HG03045 (cell line): ENCODE measurements at regions not wholly inside any gene's neighbourhood (a gene's known extent, or its start where the extent isn't known, plus 50 kb on each side); places are given as distances from the start of the nearest gene placed in this dataset.

Source experiments
- ATAC-seq: cut with Tn5 transposase; IDR thresholded peaks from one replicate; pipeline ENCODE4 v1.9.1; 2021; ENCODE audit warnings: mild to moderate bottlenecking, moderate library complexity; ENCODE audit not compliant: unreplicated experiment

- ATAC-seq, result no peak
Measured at GRCh38 chr7:155213955-155214740, 83.5 kb upstream of the INSIG1 start.

DNA sequence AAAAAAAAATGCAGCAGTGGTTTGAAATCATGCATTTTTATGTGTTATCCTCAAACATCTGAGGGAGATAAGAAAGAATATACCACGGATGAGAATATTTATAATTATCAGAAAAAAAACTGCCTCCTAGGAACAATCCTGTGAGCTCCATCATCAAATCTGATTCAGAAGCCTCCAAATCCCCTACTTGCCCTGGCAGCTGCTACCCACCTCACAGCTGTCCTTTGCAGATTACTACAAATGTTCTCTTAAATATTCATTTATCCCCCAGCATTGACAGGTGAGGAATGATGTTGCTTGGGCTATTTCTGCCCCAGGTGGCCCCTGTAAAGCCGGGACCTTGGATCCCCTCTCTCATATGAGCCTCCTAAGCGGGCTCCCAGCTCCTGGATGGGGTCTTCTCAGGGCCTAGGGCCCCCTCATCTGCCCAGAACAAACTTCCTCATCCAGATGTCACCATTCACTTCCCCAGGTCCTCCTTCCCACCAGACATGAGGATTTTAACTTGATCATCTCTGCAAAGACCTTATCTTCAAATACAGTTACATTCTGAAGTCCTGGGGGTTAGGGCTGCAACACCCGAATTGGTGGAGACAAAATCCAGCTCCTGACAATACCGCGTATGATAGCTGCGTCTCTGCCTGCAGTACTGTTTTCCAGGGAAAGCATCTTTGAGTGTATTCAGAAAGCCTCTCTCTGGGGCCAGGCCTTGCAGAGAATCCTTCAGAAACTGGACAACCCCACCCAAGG lies 81.9 kb upstream of the INSIG1 start:
- no peak for ATAC-seq

DNA sequence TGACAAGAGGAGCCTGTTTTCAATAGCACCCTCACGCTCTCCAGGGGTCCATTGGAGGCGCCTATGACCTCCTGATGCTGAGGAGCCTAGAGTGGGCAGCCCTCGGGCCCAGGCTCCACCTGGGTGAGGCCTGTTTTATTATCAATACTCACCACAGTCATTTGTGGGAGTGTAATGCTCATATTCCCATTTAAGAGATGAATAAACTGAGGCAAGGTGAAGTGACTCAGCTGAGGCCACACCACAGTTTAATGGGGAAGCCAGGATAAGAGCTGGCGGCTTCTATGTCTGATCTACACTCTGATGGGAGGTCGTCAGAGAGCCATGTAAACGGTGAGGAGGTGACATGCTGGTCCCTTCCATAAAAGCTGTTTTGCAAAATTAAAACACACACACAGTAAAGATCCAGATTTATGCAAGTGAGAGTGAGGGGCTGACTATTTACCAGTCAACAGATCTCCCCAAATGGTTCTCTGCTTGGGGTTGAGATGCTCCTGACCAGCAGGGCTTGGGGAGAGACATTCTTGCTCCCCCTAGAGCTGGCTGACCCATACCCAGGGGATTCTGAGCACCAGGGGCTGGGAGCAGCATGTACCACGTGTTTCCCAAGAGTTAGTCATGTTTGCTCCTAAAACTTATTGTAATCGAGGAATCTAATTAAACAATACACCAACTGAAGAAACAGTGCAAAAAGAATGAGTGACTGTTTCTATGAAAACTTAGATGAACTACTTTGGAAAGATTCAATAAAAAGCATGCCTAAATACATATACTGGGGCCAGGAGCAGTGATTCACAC lies 81.0 kb upstream of the INSIG1 start:
- no peak for ATAC-seq

- no peak for ATAC-seq
Measured at GRCh38 chr7:155217634-155218033, 80.0 kb upstream of the INSIG1 start.

GRCh38 chr7:155218276-155219153 lies 79.2 kb upstream of the INSIG1 start:
- no peak for ATAC-seq

GRCh38 chr7:155219154-155219531 lies 78.5 kb upstream of the INSIG1 start:
- ATAC-seq, result no peak

GRCh38 chr7:155219947-155220769 lies 77.5 kb upstream of the INSIG1 start:
- ATAC-seq, result no peak

DNA sequence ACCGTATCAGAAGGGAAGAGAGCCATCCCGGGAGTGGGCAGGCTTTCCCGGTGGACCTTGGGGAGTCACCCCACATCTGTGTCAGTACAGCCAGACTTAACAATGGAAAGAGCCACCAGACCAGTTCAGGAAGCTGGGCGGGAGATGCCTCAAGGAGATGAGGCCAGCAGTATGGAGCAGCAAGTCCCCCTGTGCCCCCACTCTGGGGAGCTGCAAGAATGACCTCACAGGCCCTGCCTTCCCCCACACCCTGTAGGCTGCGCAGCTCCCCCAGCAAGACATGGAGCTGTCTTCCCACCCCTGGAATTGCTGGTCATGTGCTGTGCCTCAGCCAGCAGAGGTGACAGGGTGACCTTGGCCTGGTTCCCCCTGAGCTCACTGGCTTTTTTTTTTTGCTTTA lies 76.8 kb upstream of the INSIG1 start:
- no peak for ATAC-seq

DNA sequence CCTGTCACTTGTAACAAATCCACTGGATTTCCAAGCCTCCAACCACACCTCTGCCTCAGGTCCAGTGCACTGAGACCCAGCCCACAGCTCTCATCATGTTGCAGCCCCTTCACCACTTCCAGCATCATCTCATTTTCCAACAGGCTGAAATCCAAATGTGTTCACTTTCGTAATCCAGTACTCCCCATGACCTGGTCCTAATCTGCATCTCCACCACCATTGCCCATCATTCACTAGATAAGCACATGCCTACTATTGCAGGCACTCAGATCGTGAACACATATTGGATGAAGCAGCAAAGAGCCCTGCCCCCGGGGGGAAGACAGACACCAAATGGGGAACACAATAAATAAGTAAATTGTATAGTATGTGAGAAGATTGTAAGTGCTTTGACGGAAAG lies 76.1 kb upstream of the INSIG1 start:
- no peak for ATAC-seq

- ATAC-seq, result no peak
Measured at GRCh38 chr7:155222061-155222460, 75.6 kb upstream of the INSIG1 start.

- no peak for ATAC-seq
Measured at GRCh38 chr7:155222573-155222972, 75.1 kb upstream of the INSIG1 start.

GRCh38 chr7:155223021-155223420 lies 74.7 kb upstream of the INSIG1 start:
- no peak for ATAC-seq

DNA sequence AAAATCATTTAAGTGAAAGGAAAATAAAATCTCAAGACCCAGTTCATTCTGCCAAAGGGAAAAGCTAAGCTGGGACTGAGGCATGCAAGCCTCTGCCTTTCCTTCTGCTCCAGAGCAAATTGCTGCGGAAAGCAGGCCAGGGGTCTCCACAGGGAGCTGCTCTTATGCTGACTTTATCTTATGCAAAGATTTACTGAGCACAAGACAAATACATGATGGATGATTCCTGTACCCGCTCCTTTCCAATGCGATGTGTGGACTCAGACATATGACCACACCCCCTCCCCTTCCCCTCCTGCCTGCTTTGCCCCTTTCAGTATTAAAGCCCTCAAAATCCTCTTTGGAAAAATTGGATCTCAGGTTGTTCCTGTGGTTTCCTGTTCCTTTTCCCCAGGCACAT lies 74.2 kb upstream of the INSIG1 start:
- no peak for ATAC-seq

GRCh38 chr7:155224116-155224811 lies 73.4 kb upstream of the INSIG1 start:
- ATAC-seq, result no peak

- no peak for ATAC-seq
Measured at GRCh38 chr7:155225095-155225494, 72.6 kb upstream of the INSIG1 start.

- ATAC-seq, result no peak
Measured at GRCh38 chr7:155225516-155225915, 72.2 kb upstream of the INSIG1 start.

GRCh38 chr7:155226261-155227003 lies 71.2 kb upstream of the INSIG1 start:
- ATAC-seq, result no peak

- no peak for ATAC-seq
Measured at GRCh38 chr7:155227004-155227787, 70.5 kb upstream of the INSIG1 start.
